ENCODE measurements at regions not wholly inside any gene's neighbourhood (a gene's known extent, or its start where the extent isn't known, plus 50 kb on each side); places are given as distances from the start of the nearest gene placed in this dataset.

- intact Hi-C loops (cut with DNase I): no loop called here
- no peak for DNase-seq (ENCODE audit: low spot score)
These were observed 75.6 kb downstream of the ICOS start for GRCh38 chr2:204012072-204012653.

GRCh38 chr2:204015118-204015843 is 78.7 kb downstream of the ICOS start:
- intact Hi-C loops (cut with DNase I): no loop called here
- no peak for DNase-seq (ENCODE audit: low spot score)

- no peak for DNase-seq (ENCODE audit: low spot score)
- intact Hi-C loops (cut with DNase I): no loop called here
These were observed 82.2 kb downstream of the ICOS start for GRCh38 chr2:204018717-204019116.

DNA sequence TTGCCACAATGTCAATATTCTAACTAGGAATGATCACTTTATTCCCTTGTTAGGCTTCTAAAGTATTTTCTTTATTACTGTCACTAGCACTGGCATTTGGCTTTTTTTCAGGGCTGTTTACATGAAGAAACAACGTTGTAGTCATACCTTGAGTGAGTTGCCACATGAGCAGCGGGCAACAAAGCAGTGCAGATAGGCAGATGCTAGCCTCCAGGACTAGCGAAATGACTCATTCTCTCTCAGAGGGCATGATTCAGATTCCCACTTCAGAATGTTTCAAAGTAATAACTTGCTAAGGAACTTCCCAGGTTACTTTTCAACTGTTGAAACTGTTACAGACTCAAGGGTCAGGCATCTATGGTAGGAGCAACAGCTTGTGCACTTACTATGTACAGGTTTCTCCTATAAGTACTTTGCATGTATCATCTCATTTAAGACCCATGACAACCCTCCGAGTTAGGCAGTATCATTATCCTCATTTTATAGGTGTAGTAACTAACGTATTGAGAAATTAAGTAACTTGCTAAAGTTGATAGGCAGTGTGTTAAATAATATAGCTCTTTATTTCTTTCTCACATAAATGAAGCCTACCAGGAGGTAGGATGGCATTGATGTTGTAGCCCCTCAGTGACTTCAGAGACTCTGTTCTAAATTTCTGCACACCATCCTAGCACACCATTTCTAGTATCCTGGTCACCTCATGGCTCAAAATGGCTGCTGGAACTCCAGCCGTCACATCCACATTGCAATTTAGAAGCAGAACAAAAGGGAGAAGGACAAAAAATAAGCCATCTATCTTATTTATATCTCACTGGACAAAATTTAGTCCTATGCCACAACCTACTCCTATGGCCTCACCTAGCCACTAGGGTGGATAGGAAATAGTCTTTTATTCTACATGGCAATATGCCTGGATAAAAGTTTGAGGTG is 83.3 kb downstream of the ICOS start:
- intact Hi-C loops (cut with DNase I): no loop called here
- no peak for DNase-seq (ENCODE audit: low spot score)

- no peak for DNase-seq (ENCODE audit: low spot score)
- intact Hi-C loops (cut with DNase I): no loop called here
These were observed 84.9 kb downstream of the ICOS start for GRCh38 chr2:204021290-204022081.

- no peak for DNase-seq (ENCODE audit: low spot score)
- intact Hi-C loops (cut with DNase I): no loop called here
These were observed 86.0 kb downstream of the ICOS start for GRCh38 chr2:204022550-204022949.

- DNase-seq (ENCODE audit: low spot score): no peak
These were observed 86.5 kb downstream of the ICOS start for GRCh38 chr2:204023088-204023487.

DNA sequence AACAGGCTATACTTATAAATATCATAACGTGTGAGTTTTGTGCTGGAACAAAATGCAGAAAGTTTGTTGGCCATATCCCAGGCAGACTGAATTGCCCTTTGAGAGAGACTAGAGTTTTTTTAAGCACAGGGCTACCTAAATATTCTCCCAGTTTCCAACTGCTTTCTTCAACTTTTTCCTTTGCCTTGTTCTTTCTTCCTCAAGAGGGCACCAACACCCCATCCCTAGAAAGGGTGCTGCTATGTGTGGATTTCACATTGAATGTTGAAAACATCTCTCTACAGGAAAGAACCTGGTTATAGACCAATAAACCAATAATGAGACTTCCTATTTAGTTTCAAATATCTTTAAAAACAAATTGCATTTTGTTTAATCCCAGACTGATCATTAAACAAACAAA is 87.9 kb downstream of the ICOS start:
- DNase-seq (ENCODE audit: low spot score): no peak
- intact Hi-C loops (cut with DNase I): no loop called here

More at GRCh38 chr2:204023088-204023487, 86.5 kb downstream of the ICOS start:
- intact Hi-C loops (cut with DNase I): no loop called here

GRCh38 chr2:204024906-204025475 is 88.4 kb downstream of the ICOS start:
- intact Hi-C loops (cut with DNase I): no loop called here
- no peak for DNase-seq (ENCODE audit: low spot score)

GRCh38 chr2:204026294-204026693 is 89.7 kb downstream of the ICOS start:
- no peak for DNase-seq (ENCODE audit: low spot score)
- intact Hi-C loops (cut with DNase I): no loop called here

GRCh38 chr2:204027091-204027490 is 90.5 kb downstream of the ICOS start:
- intact Hi-C loops (cut with DNase I): no loop called here
- DNase-seq (ENCODE audit: low spot score): no peak

DNA sequence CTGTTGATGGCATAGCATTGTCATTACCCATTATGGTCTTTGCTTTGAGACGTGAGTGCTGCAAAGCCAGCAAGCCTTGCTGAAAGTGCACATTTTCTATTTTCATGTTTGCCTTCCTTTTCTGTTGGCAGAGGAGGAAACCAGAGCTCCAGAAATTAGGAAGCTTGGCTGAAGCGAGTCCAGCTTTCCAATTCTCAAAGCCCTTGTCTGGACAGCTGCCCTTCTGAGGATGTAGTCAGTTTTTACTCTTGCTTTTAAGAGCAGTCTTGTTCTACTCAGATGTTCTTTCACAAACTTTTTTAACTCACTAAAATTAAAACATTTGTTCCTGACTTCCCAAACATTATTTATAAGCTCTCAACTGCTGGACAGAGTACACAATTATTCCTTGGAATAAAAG is 93.8 kb downstream of the ICOS start:
- intact Hi-C loops (cut with DNase I): no loop called here
- no peak for DNase-seq (ENCODE audit: low spot score)

DNA sequence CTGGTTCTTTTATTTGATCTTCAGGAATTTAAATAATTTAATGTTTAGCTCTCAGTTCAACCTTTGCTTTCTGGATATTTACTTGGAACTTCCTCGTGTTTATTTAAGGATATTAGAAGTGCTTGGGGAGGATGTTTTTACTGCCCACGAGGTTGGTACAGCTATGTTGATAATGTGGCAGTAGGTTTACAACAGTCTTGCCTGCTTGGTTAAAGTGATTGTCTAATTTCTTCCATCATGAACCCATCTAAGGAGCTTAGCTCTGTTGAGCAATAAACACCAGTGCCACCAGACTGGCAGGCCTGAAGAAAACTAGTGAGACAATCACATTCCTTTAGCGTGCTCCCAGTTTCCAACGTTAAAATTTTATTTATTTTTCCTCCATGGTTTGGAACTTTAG is 94.5 kb downstream of the ICOS start:
- intact Hi-C loops (cut with DNase I): no loop called here
- DNase-seq (ENCODE audit: low spot score): no peak

- DNase-seq (ENCODE audit: low spot score): no peak
- intact Hi-C loops (cut with DNase I): no loop called here
These were observed 95.7 kb downstream of the ICOS start for GRCh38 chr2:204032301-204032700.

- no peak for DNase-seq (ENCODE audit: low spot score)
- intact Hi-C loops (cut with DNase I): no loop called here
These were observed 97.3 kb downstream of the ICOS start for GRCh38 chr2:204033611-204034495.

- intact Hi-C loops (cut with DNase I): no loop called here
- no peak for DNase-seq (ENCODE audit: low spot score)
These were observed 100.1 kb downstream of the ICOS start for GRCh38 chr2:204036706-204037105.

GRCh38 chr2:204037286-204037685 is 100.7 kb downstream of the ICOS start:
- no peak for DNase-seq (ENCODE audit: low spot score)
- intact Hi-C loops (cut with DNase I): no loop called here

DNA sequence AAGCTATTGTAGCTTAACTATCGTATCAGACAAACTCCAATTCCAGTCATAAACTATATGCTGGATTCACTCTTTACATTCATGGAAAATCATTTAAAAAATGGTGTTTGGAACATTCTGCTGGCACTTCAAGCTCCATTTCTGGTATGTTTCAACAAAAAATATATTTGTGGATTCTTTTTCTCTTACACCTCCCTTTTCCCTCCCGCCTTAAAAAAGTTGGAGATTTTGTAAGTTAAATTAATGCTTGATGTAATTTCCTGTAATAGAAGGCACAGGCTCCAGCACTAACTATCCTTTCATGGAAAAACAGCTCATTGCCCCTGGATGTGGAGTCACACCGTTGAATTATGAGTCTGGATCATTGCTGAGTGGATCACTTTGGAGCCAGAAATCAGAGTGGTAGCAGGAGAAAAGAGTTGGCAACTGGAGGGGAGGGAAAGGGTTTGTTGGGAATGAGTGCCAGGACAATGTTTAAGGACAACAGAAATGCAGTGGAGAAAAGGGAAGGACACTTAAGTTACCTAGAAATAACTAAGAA is 102.8 kb downstream of the ICOS start:
- intact Hi-C loops (cut with DNase I): no loop called here
- no peak for DNase-seq (ENCODE audit: low spot score)
